ENCODE measurements at regions not wholly inside any gene's neighbourhood (a gene's known extent, or its start where the extent isn't known, plus 50 kb on each side); places are given as distances from the start of the nearest gene placed in this dataset.

DNA sequence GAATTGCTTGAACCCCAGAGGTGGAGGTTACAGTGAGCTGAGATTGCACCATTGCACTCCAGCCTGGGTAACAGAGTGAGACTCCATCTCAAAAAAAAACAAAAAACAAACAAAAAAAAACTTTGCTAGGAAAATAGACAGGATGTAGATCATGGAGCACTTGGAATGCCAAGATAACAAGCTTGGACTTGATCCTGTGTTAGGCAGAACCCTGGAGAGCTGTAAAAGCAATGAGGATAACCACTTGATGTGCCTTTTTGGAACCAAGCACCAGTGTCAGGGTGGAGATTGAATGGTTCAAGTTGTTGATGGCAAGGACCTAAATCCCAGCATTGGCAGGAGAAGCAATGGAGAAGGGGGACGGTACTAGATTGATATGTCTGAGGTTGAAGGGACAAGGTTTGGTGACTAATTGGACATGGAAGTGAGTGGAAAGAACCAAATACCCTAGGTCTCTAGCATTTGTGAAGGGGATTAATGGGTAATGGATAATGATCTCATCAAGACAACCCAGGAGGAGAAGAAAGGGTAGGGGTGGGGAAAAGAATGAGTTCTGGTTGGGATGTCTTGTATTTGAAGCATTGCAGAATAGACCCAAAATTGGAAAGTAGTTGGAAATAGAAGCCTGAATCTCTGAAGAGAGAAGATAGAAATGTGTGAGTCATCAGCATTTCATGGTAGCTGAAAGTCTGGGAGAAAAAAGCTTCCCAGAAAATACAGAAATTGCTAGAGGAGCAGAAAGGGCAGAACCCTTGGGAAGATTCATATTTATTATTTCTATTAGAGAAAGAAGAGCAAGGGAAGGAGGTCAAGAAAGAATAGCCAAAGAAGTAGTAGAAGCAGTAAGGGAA, 176.7 kb downstream of the NUAK1 start:
- TF ChIP-seq CTCF (IDR thresholded peaks at IDR 0.05) (no peak), POLR2AphosphoS5 (IDR thresholded peaks at IDR 0.05) (no peak), EP300 (IDR thresholded peaks at IDR 0.05) (no peak)
